OCI-LY7 (cell line): ENCODE measurements at regions not wholly inside any gene's neighbourhood (a gene's known extent, or its start where the extent isn't known, plus 50 kb on each side); places are given as distances from the start of the nearest gene placed in this dataset.

Source experiments
- BruUV-seq: library from RNA; stranded (reverse); fragments of 400-500 nt; replicated peaks from 2 replicates; lab custom pipeline; 2021; lab: Mats Ljungman, UMichigan
- CTCF ChIA-PET: fragments of 300-600 bp; sonication (Branson Sonifier 250); formaldehyde crosslinking; loops from one replicate; lab custom pipeline; 2022; ENCODE audit warnings: antibody characterized with exemption; ENCODE audit not compliant: unreplicated experiment; lab: Charles Lee
- POLR2A ChIA-PET: fragments of 300-600 bp; sonication (Branson Sonifier 250); formaldehyde crosslinking; loops from one replicate; lab custom pipeline; 2022; ENCODE audit warnings: antibody characterized with exemption; lab: Charles Lee
- DNase-seq: peaks from one replicate; pipeline ENCODE4 v3.0.0-alpha.2; 2015; ENCODE audit warnings: low spot score
- H2AFZ ChIP-seq: fragments of 200-600 bp; sonication (generic), shearing (Covaris generic); 2 replicates; pipeline ENCODE4 v1.6.1; 2014; ENCODE audit warnings: mild to moderate bottlenecking, antibody characterized with exemption, low read length, moderate library complexity
- H3K27ac ChIP-seq: fragments of 200-600 bp; sonication (generic); 2 replicates; pipeline ENCODE4 v1.5.1; 2014; ENCODE audit warnings: mixed run types, low read depth, mild to moderate bottlenecking, moderate library complexity, low read length, inconsistent platforms; ENCODE audit not compliant: poor library complexity, severe bottlenecking
- H3K36me3 ChIP-seq: fragments of 200-600 bp; sonication (generic); 2 replicates; pipeline ENCODE4 v1.6.1; 2014; ENCODE audit warnings: mild to moderate bottlenecking, antibody characterized with exemption, low read length, moderate library complexity, mixed read lengths; ENCODE audit not compliant: insufficient read depth
- H3K4me1 ChIP-seq: fragments of 200-600 bp; sonication (generic); 2 replicates; pipeline ENCODE4 v1.5.1; 2014; ENCODE audit warnings: mild to moderate bottlenecking, low read length; ENCODE audit not compliant: insufficient read depth, poor library complexity, severe bottlenecking
- H3K4me2 ChIP-seq: fragments of 200-600 bp; sonication (generic); 2 replicates; pipeline ENCODE4 v1.6.1; 2014; ENCODE audit warnings: mild to moderate bottlenecking, low read length
- H3K4me3 ChIP-seq: fragments of 200-600 bp; sonication (generic); 2 replicates; pipeline ENCODE4 v1.5.1; 2014; ENCODE audit warnings: mild to moderate bottlenecking, low read depth, low read length; ENCODE audit not compliant: poor library complexity, severe bottlenecking
- H3K79me2 ChIP-seq: fragments of 200-600 bp; sonication (generic); 2 replicates; pipeline ENCODE4 v1.6.1; 2016; ENCODE audit warnings: low read depth, mild to moderate bottlenecking, low read length, moderate library complexity, mixed read lengths; ENCODE audit not compliant: insufficient read depth
- H3K9me2 ChIP-seq: fragments of 200-600 bp; sonication (generic); 2 replicates; pipeline ENCODE4 v1.6.1; 2016; ENCODE audit warnings: mild to moderate bottlenecking, low read length, mixed read lengths; ENCODE audit not compliant: insufficient read depth
- H3K9me3 ChIP-seq: fragments of 200-600 bp; sonication (generic); 2 replicates; pipeline ENCODE4 v1.6.1; 2014; ENCODE audit warnings: mild to moderate bottlenecking, mixed run types, low read length, mixed read lengths
- H4K20me1 ChIP-seq: fragments of 200-600 bp; sonication (generic); 2 replicates; pipeline ENCODE4 v1.6.1; 2014; ENCODE audit warnings: mild to moderate bottlenecking, antibody characterized with exemption, low read length, moderate library complexity, mixed read lengths; ENCODE audit not compliant: insufficient read depth
- CTCF ChIP-seq: fragments of 200-600 bp; sonication (generic); conservative IDR thresholded peaks from 2 replicates; pipeline ENCODE4 v1.5.1; 2014; ENCODE audit warnings: mild to moderate bottlenecking, antibody characterized with exemption, low read length, moderate library complexity, mixed read lengths
- EZH2phosphoT487 ChIP-seq: fragments of 200-600 bp; sonication (generic); IDR thresholded peaks from 2 replicates; pipeline ENCODE4 v1.6.1; 2018; ENCODE audit warnings: low read depth, borderline replicate concordance, mild to moderate bottlenecking, mixed run types, antibody characterized with exemption, low read length, moderate library complexity, mixed read lengths
- intact Hi-C: fragments of 100-400 bp; cut with micrococcal nuclease; formaldehyde crosslinking; loops from one replicate; pipeline ENCODE4 v1.10.0; 2022; ENCODE audit not compliant: unreplicated experiment

GRCh38 chr13:22143671-22144070 is 472.8 kb downstream of the FGF9 start:
- no TSS peak for BruUV-seq
- no peaks in the 10 kb centered on the region for H3K79me2 ChIP-seq
- no peaks in the 10 kb centered on the region for H3K9me2 ChIP-seq
- no peak overlapping the region for H3K4me2 ChIP-seq
- no peaks in the 10 kb centered on the region for H3K4me1 ChIP-seq
- no peak overlapping the region for H3K4me3 ChIP-seq
- POLR2A ChIA-PET: interaction anchor here (0.5 kb wide), 1 partner anchor 1396 kb away, joined by 3 read pairs; no protein-coding TSS in a partner anchor
- DNase-seq: no peak
- CTCF ChIA-PET: no interaction called here
- H3K27ac ChIP-seq: no peak overlapping the region
- no peaks in the 10 kb centered on the region for H3K9me3 ChIP-seq
- intact Hi-C loops: no loop called here
- no peaks in the 10 kb centered on the region for H4K20me1 ChIP-seq
- no peaks in the 10 kb centered on the region for H3K36me3 ChIP-seq
- no peak overlapping the region for H2AFZ ChIP-seq
- TF ChIP-seq CTCF: no peak
- TF ChIP-seq EZH2phosphoT487: no peak

DNA sequence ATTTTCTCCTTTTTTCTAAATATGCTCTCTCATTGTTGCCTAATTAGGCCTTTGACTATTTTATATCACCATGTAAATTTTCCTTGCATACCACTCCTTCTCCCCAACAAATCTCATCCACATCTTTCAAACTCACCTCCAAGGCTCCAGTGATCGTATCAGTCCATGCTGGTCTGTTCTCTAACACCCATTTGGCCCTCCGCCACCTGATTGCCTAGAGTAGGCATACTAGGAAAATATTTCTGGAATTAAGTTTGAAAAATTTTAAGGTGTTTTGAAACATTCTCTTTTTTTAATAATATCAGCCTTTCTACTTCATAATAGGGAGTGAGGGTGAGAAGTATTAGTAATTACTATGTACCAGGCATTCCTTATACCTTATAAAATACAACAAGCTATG is 473.9 kb downstream of the FGF9 start:
- H3K79me2 ChIP-seq: no peaks in the 10 kb centered on the region
- H3K9me3 ChIP-seq: no peaks in the 10 kb centered on the region
- H4K20me1 ChIP-seq: no peaks in the 10 kb centered on the region
- H3K36me3 ChIP-seq: no peaks in the 10 kb centered on the region
- H2AFZ ChIP-seq: no peak overlapping the region
- POLR2A ChIA-PET: no interaction called here
- no TSS peak for BruUV-seq
- no peak overlapping the region for H3K27ac ChIP-seq
- H3K4me1 ChIP-seq: no peaks in the 10 kb centered on the region
- no peak overlapping the region for H3K4me2 ChIP-seq
- no peaks in the 10 kb centered on the region for H3K9me2 ChIP-seq
- intact Hi-C loops: no loop called here
- no peak overlapping the region for H3K4me3 ChIP-seq
- TF ChIP-seq EZH2phosphoT487: no peak
- no peak for TF ChIP-seq CTCF
- CTCF ChIA-PET: no interaction called here
- no peak for DNase-seq

DNA sequence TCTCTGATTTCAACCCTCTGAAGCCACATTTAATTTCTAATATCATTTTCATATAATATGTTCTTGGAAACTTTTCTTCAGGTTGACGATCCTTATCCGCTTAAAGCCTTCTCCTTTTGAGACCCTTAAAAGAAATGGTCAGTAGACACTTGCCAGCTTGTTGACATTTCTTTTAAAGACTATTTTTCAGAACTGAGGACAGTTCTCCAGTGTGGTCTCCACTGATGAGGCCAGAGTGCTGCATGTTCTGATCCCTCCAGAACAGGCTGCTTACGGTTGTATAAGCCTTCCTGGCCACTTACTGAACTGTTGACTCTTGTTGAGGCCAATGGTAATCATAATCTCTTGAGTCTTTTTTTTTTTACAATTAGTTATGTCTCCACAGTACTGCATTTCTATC is 477.3 kb downstream of the FGF9 start:
- H3K9me3 ChIP-seq: no peaks in the 10 kb centered on the region
- no peak overlapping the region for H3K27ac ChIP-seq
- no peak overlapping the region for H3K4me3 ChIP-seq
- H3K9me2 ChIP-seq: no peaks in the 10 kb centered on the region
- H4K20me1 ChIP-seq: no peaks in the 10 kb centered on the region
- BruUV-seq: no TSS peak
- H3K36me3 ChIP-seq: no peaks in the 10 kb centered on the region
- H3K4me2 ChIP-seq: no peak overlapping the region
- no peak overlapping the region for H2AFZ ChIP-seq
- POLR2A ChIA-PET: no interaction called here
- no peaks in the 10 kb centered on the region for H3K79me2 ChIP-seq
- intact Hi-C loops: no loop called here
- TF ChIP-seq CTCF: no peak
- TF ChIP-seq EZH2phosphoT487: no peak
- no peak for DNase-seq
- CTCF ChIA-PET: no interaction called here
- no peaks in the 10 kb centered on the region for H3K4me1 ChIP-seq
